WI38 (cell line): ENCODE measurements at regions not wholly inside any gene's neighbourhood (a gene's known extent, or its start where the extent isn't known, plus 50 kb on each side); places are given as distances from the start of the nearest gene placed in this dataset.

ENCODE experiments used
- H3K4me3 ChIP-seq: 2 replicates; pipeline ENCODE4 v1.5.1; 2011; ENCODE audit warnings: low read depth, mild to moderate bottlenecking, control low read depth, low read length
- CTCF ChIP-seq: IDR thresholded peaks from 2 replicates; pipeline ENCODE4 v1.5.1; 2012; ENCODE audit warnings: low read depth, mild to moderate bottlenecking, control low read depth, low read length

GRCh38 chr1:87510540-87510939 is 181.9 kb downstream of the LMO4 start:
- no peak for TF ChIP-seq CTCF
- H3K4me3 ChIP-seq, result no peak overlapping the region

GRCh38 chr1:87511449-87511848 is 182.8 kb downstream of the LMO4 start:
- TF ChIP-seq CTCF, result no peak
- no peak overlapping the region for H3K4me3 ChIP-seq

GRCh38 chr1:87512431-87512830 is 183.8 kb downstream of the LMO4 start:
- no peak for TF ChIP-seq CTCF
- H3K4me3 ChIP-seq, result no peak overlapping the region

- TF ChIP-seq CTCF, result no peak
- no peak overlapping the region for H3K4me3 ChIP-seq
Observed at GRCh38 chr1:87513255-87513654, 184.6 kb downstream of the LMO4 start.

- H3K4me3 ChIP-seq, result no peak overlapping the region
- no peak for TF ChIP-seq CTCF
Observed at GRCh38 chr1:87513966-87514660, 185.4 kb downstream of the LMO4 start.

GRCh38 chr1:87515781-87516180 is 187.1 kb downstream of the LMO4 start:
- H3K4me3 ChIP-seq, result no peak overlapping the region
- TF ChIP-seq CTCF, result no peak

GRCh38 chr1:87518794-87519193 is 190.1 kb downstream of the LMO4 start:
- H3K4me3 ChIP-seq, result no peak overlapping the region
- no peak for TF ChIP-seq CTCF
